GM12878 (cell line): ENCODE measurements at regions not wholly inside any gene's neighbourhood (a gene's known extent, or its start where the extent isn't known, plus 50 kb on each side); places are given as distances from the start of the nearest gene placed in this dataset.

Experiments
- ATF3 ChIP-seq: IDR thresholded peaks from 2 replicates; pipeline ENCODE4 v1.6.1; 2011; ENCODE audit warnings: low read depth, mild to moderate bottlenecking, low read length, moderate library complexity, borderline replicate concordance; ENCODE audit errors: extremely low read depth
- CHD1 ChIP-seq: IDR thresholded peaks from 2 replicates; pipeline ENCODE4 v1.6.1; 2012; ENCODE audit warnings: low read depth, low read length, improper control_type of control experiment
- E2F8 ChIP-seq: fragments of 450-650 bp; IDR thresholded peaks from 2 replicates; pipeline ENCODE4 v1.6.1; 2018; ENCODE audit warnings: mild to moderate bottlenecking, low read depth, moderate library complexity; ENCODE audit not compliant: partially characterized antibody
- ESRRA ChIP-seq: IDR thresholded peaks from 2 replicates; pipeline ENCODE4 v1.6.1; 2012; ENCODE audit warnings: mild to moderate bottlenecking, low read length, improper control_type of control experiment
- HDAC6 ChIP-seq: fragments of 200-600 bp; sonication (generic); IDR thresholded peaks from one replicate; pipeline ENCODE4 v1.8.0; 2017; ENCODE audit warnings: antibody characterized with exemption; ENCODE audit not compliant: unreplicated experiment
- HSF1 ChIP-seq: fragments of 150-350 bp; IDR thresholded peaks from 2 replicates; pipeline ENCODE4 v1.6.1; 2014; ENCODE audit warnings: mild to moderate bottlenecking, low read depth, low read length
- IRF3 ChIP-seq: fragments of 450-650 bp; IDR thresholded peaks from 2 replicates; pipeline ENCODE4 v1.6.1; 2014; ENCODE audit warnings: mild to moderate bottlenecking
- KAT2A ChIP-seq: conservative IDR thresholded peaks from 2 replicates; pipeline ENCODE4 v1.6.1; 2011; ENCODE audit warnings: low read depth, low read length; ENCODE audit not compliant: control insufficient read depth
- MLLT1 ChIP-seq: fragments of 450-650 bp; IDR thresholded peaks from 2 replicates; pipeline ENCODE4 v1.6.1; 2016; ENCODE audit warnings: mild to moderate bottlenecking
- MTA2 ChIP-seq: fragments of 450-650 bp; IDR thresholded peaks from 2 replicates; pipeline ENCODE4 v1.6.1; 2016; ENCODE audit warnings: low read depth, mild to moderate bottlenecking, moderate library complexity
- MTA3 ChIP-seq: IDR thresholded peaks from 2 replicates; pipeline ENCODE4 v1.6.1; 2012; ENCODE audit warnings: low read length, inconsistent platforms, borderline replicate concordance
- NBN ChIP-seq: fragments of 450-650 bp; IDR thresholded peaks from 2 replicates; pipeline ENCODE4 v1.6.1; 2016
- NRF1 ChIP-seq: conservative IDR thresholded peaks from 2 replicates; pipeline ENCODE4 v1.6.1; 2011; ENCODE audit warnings: mild to moderate bottlenecking, low read depth, low read length, improper control_type of control experiment
- PBX3 ChIP-seq: IDR thresholded peaks from 2 replicates; pipeline ENCODE4 v1.6.1; 2011; ENCODE audit warnings: mild to moderate bottlenecking, low read depth, low read length, moderate library complexity; ENCODE audit not compliant: insufficient replicate concordance
- RCOR1 ChIP-seq: conservative IDR thresholded peaks from 2 replicates; pipeline ENCODE4 v1.6.1; 2012; ENCODE audit warnings: low read depth, low read length, improper control_type of control experiment
- SPI1 ChIP-seq: IDR thresholded peaks from 2 replicates; pipeline ENCODE4 v1.6.1; 2011; ENCODE audit warnings: low read depth, mild to moderate bottlenecking, low read length, moderate library complexity, borderline replicate concordance; ENCODE audit not compliant: insufficient read depth
- SUZ12 ChIP-seq: fragments of 200-600 bp; sonication (generic); IDR thresholded peaks from one replicate; pipeline ENCODE4 v1.6.1; 2018; ENCODE audit warnings: antibody characterized with exemption, mild to moderate bottlenecking; ENCODE audit not compliant: unreplicated experiment
- ZBTB11 ChIP-seq: fragments of 450-650 bp; formaldehyde crosslinking; IDR thresholded peaks from 2 replicates; pipeline ENCODE4 v1.5.0; 2022; ENCODE audit warnings: mild to moderate bottlenecking, missing genetic modification characterization

- TF ChIP-seq ZBTB11 (CRISPR knock-in tag) (no peak), NRF1 (no peak), MTA2 (no peak), HSF1 (no peak), MLLT1 (no peak), SPI1 (no peak), MTA3 (0 out of 2 replicates have a peak, but pooled peaks have one; percentile 33), HDAC6 (no peak), E2F8 (no peak), SUZ12 (no peak), PBX3 (no peak), NBN (no peak), CHD1 (no peak), KAT2A (no peak), ATF3 (no peak), ESRRA (no peak), RCOR1 (no peak), IRF3 (no peak)
Measured at GRCh38 chr6:90411292-90411781, 114.7 kb upstream of the BACH2 start (continued).
